GM12872 (cell line): ENCODE measurements at regions not wholly inside any gene's neighbourhood (a gene's known extent, or its start where the extent isn't known, plus 50 kb on each side); places are given as distances from the start of the nearest gene placed in this dataset.

Experiments used
- TF ChIP-seq, protein P1 (sequence below): IDR thresholded peaks from 3 replicates; pipeline ENCODE4 v1.5.1; 2011; ENCODE audit warnings: low read depth, mild to moderate bottlenecking, low read length, moderate library complexity; ENCODE audit not compliant: insufficient read depth

- TF ChIP-seq, protein P1, sequence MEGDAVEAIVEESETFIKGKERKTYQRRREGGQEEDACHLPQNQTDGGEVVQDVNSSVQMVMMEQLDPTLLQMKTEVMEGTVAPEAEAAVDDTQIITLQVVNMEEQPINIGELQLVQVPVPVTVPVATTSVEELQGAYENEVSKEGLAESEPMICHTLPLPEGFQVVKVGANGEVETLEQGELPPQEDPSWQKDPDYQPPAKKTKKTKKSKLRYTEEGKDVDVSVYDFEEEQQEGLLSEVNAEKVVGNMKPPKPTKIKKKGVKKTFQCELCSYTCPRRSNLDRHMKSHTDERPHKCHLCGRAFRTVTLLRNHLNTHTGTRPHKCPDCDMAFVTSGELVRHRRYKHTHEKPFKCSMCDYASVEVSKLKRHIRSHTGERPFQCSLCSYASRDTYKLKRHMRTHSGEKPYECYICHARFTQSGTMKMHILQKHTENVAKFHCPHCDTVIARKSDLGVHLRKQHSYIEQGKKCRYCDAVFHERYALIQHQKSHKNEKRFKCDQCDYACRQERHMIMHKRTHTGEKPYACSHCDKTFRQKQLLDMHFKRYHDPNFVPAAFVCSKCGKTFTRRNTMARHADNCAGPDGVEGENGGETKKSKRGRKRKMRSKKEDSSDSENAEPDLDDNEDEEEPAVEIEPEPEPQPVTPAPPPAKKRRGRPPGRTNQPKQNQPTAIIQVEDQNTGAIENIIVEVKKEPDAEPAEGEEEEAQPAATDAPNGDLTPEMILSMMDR: no peak
Measured at GRCh38 chr10:3969876-3970666, 185.1 kb upstream of the KLF6 start.

DNA sequence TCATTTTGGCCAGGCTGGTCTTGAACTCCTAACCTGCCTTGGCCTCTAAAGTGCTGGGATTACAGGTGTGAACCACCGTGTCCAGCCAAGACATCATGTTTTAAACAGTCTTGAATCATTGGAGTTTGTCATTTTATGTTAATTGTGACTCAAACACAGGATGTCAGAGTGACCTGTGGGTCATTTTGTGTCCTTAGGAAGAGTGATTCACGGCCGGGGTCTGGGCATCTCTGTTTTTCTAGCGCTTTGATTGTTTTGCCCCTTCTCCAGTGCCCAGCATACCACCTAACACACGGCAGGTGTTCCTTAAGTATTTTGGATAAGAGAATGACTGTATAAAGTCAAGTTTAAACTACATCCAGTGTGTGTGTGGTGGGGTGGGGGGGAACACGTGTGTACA lies 183.7 kb upstream of the KLF6 start:
- TF ChIP-seq, protein P1: no peak

GRCh38 chr10:3964516-3964915 lies 179.5 kb upstream of the KLF6 start:
- TF ChIP-seq, protein P1: no peak

- TF ChIP-seq, protein P1: no peak
Measured at GRCh38 chr10:3963191-3963673, 178.2 kb upstream of the KLF6 start.

- TF ChIP-seq, protein P1: no peak
Measured at GRCh38 chr10:3961082-3961481, 176.1 kb upstream of the KLF6 start.

- TF ChIP-seq, protein P1: no peak
Measured at GRCh38 chr10:3960496-3960895, 175.5 kb upstream of the KLF6 start.

GRCh38 chr10:3959370-3960325 lies 174.6 kb upstream of the KLF6 start:
- TF ChIP-seq, protein P1: no peak
